ENCODE measurements at regions not wholly inside any gene's neighbourhood (a gene's known extent, or its start where the extent isn't known, plus 50 kb on each side); places are given as distances from the start of the nearest gene placed in this dataset.
A peak's percentile ranks its signal among the peaks of the same experiment; 100 is the strongest.

GRCh38 chr6:156057869-156058268 is 602.2 kb upstream of the NOX3 start:
- DNase-seq (ENCODE audit: low read depth in 2 of 2): no peak

- no peak for DNase-seq (ENCODE audit: low read depth in 2 of 2)
Measured at GRCh38 chr6:156056085-156056484, 600.4 kb upstream of the NOX3 start.

- DNase-seq (ENCODE audit: low read depth in 2 of 2): no peak
Measured at GRCh38 chr6:156053626-156054025, 598.0 kb upstream of the NOX3 start.

GRCh38 chr6:156046841-156047449 is 591.3 kb upstream of the NOX3 start:
- no peak for DNase-seq (ENCODE audit: low read depth in 2 of 2)

- DNase-seq (ENCODE audit: low read depth in 2 of 2): no peak
Measured at GRCh38 chr6:156046268-156046665, 590.6 kb upstream of the NOX3 start.

GRCh38 chr6:156045401-156046267 is 590.0 kb upstream of the NOX3 start:
- no peak for DNase-seq (ENCODE audit: low read depth in 2 of 2)

GRCh38 chr6:156033598-156033997 is 578.0 kb upstream of the NOX3 start:
- DNase-seq (ENCODE audit: low read depth in 2 of 2): no peak

- DNase-seq (ENCODE audit: low read depth in 2 of 2): no peak
Measured at GRCh38 chr6:156031516-156031915, 575.9 kb upstream of the NOX3 start.

GRCh38 chr6:156030053-156030452 is 574.4 kb upstream of the NOX3 start:
- DNase-seq (ENCODE audit: low read depth in 2 of 2): no peak

GRCh38 chr6:156029286-156029985 is 573.8 kb upstream of the NOX3 start:
- no peak for DNase-seq (ENCODE audit: low read depth in 2 of 2)

GRCh38 chr6:156028335-156029131 is 572.9 kb upstream of the NOX3 start:
- DNase-seq (ENCODE audit: low read depth in 2 of 2): no peak

GRCh38 chr6:156027248-156027626 is 571.6 kb upstream of the NOX3 start:
- no peak for DNase-seq (ENCODE audit: low read depth in 2 of 2)

GRCh38 chr6:156026486-156027247 is 571.0 kb upstream of the NOX3 start:
- no peak for DNase-seq (ENCODE audit: low read depth in 2 of 2)

GRCh38 chr6:156024339-156024738 is 568.7 kb upstream of the NOX3 start:
- no peak for DNase-seq (ENCODE audit: low read depth in 2 of 2)

GRCh38 chr6:156021746-156022396 is 566.2 kb upstream of the NOX3 start:
- DNase-seq (ENCODE audit: low read depth in 2 of 2): peak; percentile 52 to 58

- peak; percentile 33 to 41 for DNase-seq (ENCODE audit: low read depth in 2 of 2)
Measured at GRCh38 chr6:156017838-156018237, 562.2 kb upstream of the NOX3 start.

- no peak for DNase-seq (ENCODE audit: low read depth in 2 of 2)
Measured at GRCh38 chr6:156016186-156016976, 560.7 kb upstream of the NOX3 start.

GRCh38 chr6:156013155-156013554 is 557.5 kb upstream of the NOX3 start:
- DNase-seq (ENCODE audit: low read depth in 2 of 2): no peak

GRCh38 chr6:156009656-156010055 is 554.0 kb upstream of the NOX3 start:
- DNase-seq (ENCODE audit: low read depth in 2 of 2): no peak

GRCh38 chr6:156004796-156005195 is 549.2 kb upstream of the NOX3 start:
- no peak for DNase-seq (ENCODE audit: low read depth in 2 of 2)

Measured in fibroblast of skin of left biceps (primary cell).